ENCODE measurements at regions not wholly inside any gene's neighbourhood (a gene's known extent, or its start where the extent isn't known, plus 50 kb on each side); places are given as distances from the start of the nearest gene placed in this dataset.

DNA sequence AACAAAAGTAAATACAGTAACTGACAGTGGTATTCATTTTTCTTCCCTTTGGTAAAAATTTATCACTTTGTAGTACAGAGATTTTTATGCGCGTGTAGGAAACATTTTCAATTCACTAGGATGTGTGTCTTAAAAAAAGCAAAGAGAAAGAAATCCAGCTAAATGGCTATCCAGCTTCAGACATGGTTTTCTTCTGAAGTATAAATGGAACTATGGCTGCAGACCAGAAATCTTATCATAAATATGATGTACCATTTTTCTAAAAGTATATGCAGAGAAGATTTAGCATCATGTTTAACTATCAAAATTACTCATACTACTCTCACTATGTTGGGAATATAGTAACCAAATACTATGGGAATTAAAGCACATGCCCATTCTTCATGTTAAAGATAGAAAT lies 328.4 kb upstream of the SMIM30 start:
- no peak for DNase-seq

DNA sequence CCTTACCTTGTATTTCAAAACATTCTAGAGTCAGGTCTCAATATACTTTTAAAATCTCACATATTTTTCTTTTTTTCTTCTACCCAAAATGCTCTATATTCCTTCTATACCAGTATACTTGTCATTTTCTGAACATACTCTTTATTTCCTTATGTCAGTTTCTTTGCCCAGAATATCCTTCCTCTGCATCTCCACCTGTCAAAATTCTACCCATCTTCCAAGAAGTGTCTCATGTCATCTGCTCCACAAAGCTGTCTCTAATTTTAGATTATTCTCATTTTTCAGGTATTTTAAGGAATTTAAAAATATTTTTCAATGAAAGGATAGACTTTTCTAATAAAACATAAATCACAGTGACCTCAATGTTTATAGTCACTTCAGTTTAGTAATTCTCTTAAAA lies 328.0 kb upstream of the SMIM30 start:
- no peak for DNase-seq

DNA sequence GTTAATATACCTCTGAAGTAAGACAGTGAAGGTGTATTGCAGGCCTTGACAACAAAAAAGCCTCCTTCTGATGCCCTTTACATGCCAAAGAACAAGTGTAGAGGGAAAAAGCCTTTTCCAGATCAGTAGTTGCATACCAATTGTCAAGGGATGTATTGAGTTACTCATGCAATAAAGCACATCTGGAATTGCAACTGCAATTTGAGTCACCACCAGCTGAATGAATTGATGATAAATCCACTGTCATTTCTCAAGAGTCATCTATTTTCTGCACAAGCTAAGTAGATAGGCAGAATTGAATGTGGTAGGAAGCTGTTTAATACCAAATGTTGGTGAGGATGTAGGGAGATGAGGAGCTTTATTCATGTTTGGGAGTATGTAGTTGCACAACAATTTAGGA lies 325.9 kb upstream of the SMIM30 start:
- DNase-seq, result no peak

DNA sequence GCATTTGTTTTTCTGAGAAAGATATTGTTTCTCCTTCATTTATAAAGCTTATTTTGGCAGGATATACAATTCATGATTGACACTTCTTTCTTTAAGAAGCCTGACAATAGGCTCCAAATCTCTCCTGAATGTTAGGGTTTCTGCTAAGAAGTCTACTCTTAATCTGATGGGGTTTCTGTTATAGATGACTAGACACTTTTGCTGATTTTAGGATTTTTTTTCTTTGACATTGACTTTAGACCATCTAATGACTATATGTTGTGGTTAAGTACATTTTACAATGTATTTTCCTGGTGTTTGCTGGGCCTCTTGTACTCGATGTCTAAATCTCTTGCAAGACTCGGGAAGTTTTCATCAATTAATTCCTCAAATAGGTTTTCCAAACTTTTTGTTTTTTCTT lies 321.8 kb upstream of the SMIM30 start:
- DNase-seq, result no peak

DNA sequence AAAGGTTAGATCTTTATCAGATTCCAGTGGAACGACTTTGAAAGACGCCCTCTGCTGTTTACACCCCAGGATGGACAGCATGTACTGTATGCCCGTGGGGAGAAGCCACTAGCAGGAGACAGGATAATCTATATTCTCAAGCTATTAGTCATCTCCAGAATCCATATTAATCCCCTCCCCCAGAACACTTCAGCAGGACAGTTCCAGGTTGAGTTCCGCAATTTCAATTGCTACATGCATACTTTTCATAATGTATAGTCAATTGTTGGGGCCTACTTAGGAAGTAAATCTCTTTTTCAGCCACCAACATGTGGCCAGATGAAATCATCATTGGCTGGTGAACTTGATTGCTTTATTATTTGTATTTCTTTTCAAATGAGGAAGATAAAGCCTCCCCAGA lies 313.1 kb upstream of the SMIM30 start:
- DNase-seq, result no peak

DNA sequence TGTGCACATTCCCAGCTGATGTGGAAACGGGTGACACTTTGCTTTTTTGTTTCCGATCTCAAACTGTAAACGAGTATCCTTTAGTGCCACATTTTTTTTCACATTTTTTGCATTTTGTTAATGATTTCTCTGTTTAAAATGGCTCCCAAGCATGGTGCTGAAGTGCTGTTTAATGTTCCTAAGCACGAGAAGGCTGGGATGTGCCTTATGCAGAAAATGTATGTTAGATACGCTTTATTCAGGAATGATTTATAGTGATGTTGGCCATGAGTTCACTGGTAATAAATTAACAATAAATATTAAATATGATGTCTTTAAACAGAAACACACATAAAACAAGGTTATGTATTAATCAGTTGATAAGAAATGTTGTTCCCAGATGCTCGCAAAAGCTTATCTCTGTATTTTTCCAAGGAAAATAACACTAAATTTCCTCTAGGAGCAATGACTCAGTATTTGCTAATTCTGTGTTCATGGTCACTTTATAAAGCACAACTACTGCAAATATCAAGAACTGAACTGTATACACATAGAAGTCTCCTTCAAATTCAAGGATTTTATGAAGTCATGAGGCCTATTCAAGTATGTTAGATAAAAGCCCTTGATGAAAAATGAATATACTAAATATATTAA lies 305.9 kb upstream of the SMIM30 start:
- no peak for DNase-seq

DNA sequence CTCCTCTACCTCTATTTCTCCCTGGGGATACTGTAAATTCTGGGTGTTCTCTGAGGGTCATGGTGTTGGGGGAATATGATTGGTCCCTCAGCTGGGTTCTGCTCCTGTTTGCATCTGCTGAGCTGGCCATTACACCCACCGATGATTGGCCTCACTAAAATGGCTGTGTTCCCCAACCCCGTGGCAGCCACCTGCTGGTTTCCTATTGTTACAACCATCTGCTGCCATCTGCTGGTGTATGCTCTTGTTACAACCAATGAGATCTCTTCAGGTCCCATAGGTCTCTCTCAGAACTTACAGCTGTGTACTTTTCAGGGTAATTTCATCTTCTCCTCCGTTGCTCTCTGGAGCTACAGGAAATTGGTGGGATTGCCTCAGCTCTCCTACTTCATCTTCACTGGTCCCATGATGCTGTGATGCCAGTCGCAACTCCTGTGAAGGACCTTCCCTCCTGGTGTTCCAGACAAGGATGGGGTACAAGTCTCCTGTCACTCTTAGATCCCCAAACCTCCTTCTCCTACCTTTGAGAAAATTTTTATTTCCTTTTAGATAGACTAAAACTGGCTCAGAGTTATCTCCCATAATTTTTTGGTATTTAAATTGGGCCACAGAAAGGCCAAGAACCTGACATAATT lies 303.5 kb upstream of the SMIM30 start:
- DNase-seq, result peak; percentile 77

DNA sequence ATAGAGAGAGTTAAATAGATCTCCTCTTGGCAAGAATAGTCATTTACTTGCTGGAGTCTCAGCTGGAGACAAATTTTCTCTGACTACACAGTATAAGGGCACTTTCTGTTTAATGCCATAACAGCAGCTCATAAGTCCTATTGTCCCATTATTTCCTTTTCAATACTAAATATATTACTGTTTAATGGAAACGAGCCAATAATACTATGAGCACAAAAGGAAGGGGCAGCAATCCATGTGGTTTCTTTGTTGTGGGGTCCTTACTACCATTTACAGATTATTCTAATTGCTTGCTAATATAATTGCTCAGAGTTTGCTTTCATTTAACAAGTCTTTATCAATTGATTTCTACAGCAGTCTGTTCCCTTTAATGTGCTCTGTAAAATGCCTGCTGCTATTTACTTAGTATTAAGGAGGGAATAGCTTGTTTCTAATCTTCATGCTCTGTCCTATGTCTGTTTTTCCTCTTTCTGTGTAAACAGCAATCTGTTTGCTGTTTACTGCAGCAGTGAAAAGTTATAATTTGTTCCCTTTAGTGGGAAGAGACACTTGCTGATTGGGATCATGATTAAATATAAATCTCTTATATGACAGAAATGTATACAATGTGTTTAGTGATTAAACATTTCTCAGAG lies 296.2 kb upstream of the SMIM30 start:
- peak; percentile 80 for DNase-seq

DNA sequence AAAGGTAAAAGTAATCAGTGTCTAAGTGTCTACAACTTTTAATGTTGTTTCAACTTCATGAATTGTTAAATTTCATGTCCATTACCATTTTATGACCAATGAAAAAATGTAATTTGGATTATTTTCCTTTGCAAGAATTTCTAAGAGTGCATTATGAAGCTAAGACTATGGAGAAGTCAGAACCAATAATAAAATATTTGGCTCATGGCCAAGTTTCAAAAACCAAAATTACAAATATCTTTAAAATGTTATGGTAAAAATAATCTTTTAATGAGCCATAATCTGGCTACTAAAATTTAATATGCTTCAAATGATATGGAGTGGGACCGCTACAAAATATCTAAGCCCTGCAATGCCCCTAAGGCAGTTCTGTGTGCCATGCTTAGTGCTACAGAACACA lies 294.1 kb upstream of the SMIM30 start:
- no peak for DNase-seq

DNA sequence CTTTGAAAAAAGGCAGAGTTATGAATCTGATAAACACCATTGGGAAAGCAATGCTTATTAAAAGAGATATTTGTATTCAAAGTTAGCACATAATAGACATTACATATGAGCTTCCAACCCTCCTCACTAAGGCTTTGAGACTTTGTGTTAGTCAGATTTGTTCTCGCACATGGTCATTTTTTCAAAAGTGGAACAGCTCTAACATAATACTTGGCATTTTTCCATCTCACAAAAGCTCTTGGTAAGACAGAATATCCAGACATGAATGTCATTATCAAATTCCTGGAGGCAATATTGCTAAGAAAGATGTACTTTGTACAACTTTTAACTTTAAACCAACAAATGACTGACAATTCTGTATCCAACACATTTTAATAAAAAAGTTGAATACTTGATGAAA lies 292.4 kb upstream of the SMIM30 start:
- no peak for DNase-seq

DNA sequence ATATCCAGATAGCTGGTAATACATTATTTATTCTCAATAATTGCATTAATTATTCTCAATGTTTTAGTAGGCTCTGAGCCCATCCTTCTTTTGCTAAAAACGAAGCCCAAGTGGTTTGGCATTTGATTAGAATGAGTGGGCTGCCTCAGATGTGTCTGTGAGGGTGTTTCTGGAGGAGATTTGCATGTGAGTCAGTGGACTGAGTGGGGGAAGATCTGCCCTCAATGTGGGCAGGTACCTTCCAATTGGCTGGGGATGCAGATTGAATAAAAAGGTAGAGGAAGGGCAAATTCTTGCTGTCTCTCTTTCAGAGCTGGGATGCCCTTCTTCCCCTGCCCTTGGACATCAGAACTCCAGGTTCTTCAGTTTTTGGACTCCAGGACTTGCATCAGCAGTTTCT lies 290.6 kb upstream of the SMIM30 start:
- DNase-seq, result no peak

DNA sequence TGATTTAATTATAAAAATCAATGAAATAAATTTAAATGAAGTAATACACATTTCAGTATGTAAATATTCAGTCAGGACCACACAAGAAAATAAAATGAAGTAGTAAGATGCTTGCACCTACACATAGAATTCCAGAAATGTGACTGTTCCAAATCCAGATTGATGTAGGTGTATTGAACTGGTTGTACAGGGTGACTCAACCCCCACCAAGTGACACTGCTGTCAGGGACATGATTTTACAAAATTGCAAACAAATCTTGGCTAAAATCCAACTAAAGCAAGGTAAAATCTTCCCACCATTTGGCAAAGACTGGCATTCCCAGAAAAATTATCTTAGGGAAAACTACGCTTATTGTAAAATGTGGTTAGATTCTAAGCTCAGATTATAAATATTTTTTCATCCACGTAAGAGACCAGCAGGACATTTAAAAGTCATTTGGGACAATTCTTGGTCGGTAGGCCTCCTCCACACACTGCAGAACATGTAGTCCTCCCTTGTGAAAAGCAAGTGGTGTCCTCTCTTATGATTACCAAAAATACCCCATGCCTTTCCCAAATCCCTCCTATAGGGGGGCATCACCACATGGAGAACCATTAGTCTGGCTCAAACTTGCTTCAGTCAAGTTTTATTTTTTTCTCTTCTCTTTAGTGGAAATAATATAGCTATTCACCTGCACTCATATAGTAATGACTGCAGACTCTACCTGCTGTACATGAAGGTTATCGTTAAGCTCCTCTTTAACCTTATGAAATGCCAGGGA lies 287.1 kb upstream of the SMIM30 start:
- no peak for DNase-seq

DNA sequence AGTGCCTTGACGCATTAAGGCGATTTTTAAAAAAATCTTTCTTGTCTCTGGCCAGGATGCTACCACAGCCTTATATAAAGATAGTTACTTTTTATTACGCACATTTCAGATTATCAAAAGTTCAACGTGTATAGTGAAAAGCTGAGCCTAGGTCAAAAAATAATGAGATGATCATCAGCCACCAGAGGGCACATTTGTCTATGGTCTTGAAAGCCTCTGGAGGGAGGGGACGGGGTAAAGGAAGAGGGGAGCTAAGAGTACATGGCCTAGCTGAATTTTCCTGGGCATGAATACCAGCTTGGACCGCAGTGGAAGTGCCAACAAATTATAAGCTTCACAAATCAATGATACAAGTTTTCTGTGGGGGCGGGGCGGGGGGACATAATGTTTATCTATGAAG lies 285.9 kb upstream of the SMIM30 start:
- DNase-seq, result no peak

DNA sequence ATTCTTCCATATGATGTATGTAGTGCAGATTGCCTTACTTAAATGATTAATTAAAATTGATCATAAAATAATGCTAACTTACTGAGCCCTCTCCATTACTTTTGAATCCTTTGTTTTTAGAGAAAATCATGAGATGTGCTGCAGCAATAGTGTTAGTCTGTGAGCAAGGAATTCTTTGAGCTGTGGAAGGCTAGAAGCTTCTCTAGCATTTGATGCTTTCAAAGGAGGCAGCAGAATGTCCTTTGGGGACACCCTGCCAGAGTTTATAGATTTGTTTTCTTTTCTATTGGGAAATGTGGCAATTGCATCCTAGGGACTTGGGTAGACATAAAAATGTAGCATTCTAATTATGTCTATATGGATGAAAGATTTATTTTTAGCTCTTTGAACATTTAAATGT lies 284.1 kb upstream of the SMIM30 start:
- DNase-seq, result no peak

DNA sequence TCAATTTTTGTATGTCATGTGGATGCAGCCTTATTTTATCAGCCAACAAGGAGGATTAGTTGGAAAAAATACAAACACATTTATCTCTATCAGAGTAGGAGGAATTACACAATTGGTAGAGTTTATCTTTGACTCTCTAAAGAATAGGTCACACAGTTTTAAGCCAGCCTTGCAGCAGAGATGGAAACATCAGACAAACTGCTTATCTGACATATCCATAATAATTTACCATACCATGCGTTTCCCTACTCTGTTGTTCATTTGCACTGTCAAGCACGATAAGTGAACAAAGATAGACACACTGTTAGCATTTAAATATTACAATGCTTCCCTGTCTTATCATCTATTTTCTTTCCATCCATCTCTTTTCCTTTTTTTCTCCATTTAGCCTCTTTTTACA lies 283.7 kb upstream of the SMIM30 start:
- DNase-seq, result no peak

DNA sequence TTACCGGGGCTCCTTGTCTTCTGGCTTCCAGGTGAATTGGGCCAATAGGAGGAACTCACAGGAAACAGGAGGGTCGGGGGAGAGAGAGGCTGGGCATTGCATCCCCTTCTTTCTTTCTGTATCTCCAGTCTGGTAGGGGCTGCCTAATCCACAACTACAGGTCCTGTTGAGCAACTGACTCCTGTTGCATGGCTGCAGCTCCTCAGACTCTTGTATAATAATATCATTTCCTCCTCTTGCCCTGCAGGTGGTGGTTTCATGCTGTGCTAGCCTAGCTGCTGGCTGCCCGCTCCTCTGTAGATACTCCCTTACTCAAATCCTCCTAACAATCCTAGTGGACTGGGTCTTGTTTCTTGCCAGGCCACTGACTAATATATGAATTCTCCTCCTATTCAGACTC lies 276.5 kb upstream of the SMIM30 start:
- peak; percentile 42 for DNase-seq

DNA sequence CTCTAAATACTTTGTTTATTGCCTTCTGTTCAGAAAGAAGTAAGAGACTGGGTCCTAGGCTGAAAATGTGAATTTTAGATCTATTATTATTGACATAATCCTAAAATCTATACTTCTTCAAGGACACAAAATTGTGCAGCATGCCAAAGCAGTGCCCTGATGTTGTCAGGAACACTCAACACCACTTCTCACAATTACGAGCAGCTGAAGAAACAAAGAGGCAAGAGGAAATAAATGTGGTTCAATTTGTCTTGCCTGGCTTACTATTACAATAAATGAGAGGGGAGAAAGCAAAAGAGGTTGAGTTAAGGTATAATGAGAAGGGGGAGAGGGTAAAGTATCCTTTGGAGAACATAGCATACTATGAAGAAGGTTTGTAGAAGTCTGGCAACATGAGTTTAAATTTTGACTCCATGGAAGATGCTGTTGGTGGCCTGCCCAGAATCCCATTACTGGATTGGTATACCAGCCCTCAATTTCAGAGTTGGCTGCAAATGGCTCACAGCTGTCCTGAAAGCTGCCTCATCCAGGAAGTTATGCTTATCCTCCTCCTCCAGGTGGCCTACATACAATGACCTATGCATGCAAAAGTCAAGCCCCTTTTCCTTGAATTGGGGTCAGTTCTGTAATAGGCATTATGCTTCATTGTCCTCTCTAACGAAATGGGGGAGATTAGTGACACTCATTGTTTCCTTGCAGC lies 274.6 kb upstream of the SMIM30 start:
- peak; percentile 28 for DNase-seq

DNA sequence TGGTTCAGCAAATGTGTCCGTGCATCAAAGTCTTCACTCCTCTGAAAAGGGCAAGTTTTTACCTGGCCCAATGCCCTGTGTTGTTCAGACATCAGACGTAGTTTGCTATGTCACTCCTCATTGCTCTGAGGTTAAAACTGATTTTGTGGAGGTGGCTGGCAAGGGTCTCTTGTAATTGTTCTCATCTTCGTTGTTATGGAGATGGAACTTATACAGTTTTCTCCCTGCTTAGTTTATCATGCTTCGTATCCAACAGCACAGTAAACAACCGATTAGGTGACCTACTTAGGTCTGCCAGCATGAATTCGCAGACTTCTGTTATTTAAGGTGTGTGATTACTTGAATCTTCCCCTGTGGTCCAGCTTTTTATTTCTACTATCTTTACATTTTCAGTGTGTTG lies 274.1 kb upstream of the SMIM30 start:
- no peak for DNase-seq

DNA sequence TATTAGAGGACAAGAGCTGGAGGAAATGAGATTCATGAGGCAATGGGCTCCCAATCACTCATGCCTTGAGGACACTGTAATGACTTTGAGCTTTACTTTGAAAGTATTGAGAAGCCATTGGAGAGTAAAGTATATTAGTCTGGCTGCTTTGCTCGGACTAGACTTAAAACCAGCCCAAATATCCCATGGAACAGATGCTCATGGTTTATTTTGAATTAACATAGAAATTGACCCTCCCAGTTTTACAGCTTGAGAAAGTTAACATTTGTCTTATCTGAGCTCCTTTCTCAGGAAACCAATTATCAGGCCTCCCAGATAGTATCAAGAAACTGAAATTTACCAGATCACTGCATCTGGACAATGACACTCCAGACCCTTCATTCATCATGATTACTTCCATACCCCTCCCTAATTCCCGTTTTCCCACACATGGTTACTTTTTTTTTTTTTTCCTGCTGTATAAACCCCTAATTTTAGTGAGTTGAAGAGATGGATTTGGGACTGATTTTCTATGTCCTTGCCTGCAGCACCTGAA lies 270.8 kb upstream of the SMIM30 start:
- no peak for DNase-seq

DNA sequence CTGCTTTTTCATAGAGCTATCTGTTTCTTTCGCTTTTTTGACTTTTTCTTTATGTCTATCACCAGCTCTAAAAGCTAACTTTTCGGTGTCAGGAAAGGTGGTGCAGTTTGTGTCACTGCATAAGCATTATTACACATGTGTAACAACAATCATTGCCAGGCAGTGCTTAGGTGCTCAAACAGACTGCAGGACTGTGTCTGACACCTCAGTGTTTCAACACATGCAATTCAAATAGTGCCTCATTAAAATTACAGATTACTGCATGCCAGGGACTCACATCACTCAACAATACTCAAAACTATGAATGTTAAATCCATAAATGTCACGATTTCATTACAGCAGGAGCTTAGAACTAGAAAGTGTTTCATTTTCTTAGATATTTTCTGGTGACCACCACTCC lies 265.3 kb upstream of the SMIM30 start:
- no peak for DNase-seq

DNA sequence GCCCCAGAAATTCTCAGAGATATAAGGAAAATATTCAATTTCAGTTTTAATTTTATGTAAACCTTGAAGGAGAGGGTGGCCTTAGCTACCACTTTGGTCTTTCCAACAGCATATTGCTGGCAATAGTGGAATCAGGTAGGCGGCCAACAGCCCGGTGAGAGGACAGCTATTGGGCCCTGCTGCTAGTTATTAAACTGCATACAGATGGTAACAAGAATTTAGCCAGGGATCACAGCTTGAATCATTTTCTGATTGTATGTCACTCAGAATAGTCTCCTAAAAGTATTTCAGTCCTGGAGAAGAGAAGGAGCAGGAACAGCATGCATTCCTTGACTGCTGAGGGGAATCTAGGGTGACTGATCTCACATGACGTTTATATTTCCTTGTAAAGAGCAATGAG lies 261.4 kb upstream of the SMIM30 start:
- no peak for DNase-seq

DNA sequence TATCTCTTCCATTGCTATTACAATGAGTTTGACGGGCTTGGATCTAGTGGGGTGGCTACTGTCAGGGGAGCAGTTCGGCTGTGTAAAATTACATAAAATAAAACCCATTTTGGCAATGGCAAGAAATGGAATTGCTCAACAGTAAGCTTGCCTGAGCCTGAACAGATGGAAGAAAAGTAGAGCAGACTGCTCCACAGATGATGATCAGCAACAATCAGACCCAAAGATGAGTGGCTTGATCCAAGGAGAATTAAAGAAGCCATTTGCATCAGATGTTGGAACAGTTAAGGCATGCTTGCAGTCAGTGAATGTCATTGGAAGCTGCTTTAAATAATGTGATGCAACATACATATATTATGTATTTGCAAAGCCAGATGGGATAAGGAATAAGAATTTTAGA lies 256.6 kb upstream of the SMIM30 start:
- no peak for DNase-seq

DNA sequence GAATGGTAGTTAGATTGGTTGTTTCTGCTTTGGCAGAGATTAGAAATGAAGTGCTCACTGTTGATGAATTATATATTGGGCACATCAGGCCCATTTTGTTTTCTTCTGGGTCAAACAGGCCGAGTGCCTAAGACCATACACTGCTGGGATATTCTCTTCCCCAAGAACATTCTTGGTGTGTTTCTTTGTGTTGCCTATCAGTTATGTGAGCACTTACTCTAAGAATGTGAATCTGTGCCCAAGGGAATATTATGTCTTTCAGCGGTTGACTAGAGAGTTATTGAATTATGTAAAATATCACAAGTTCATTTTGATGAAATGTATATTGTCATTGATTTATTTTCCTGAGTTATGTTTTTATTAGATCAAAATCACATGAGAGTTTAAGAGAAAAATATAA lies 255.5 kb upstream of the SMIM30 start:
- DNase-seq, result no peak

All from DMS153 (cell line).